Endothelial cell of umbilical vein (primary cell): ENCODE measurements at regions not wholly inside any gene's neighbourhood (a gene's known extent, or its start where the extent isn't known, plus 50 kb on each side); places are given as distances from the start of the nearest gene placed in this dataset.
A peak's percentile ranks its signal among the peaks of the same experiment; 100 is the strongest.

Source experiments
- BruUV-seq: library from RNA; stranded (reverse); fragments of 400-500 nt; replicated peaks from 2 replicates; lab custom pipeline; 2021; lab: Mats Ljungman, UMichigan
- CTCF ChIA-PET: fragments of 300-600, 350-600 bp; sonication (Branson Sonifier 250); formaldehyde crosslinking; loops from one replicate; lab custom pipeline; 2021; ENCODE audit warnings: antibody characterized with exemption, inconsistent platforms; lab: Charles Lee
- POLR2A ChIA-PET: fragments of 300-600, 350-600 bp; sonication (Branson Sonifier 250); formaldehyde crosslinking; loops from one replicate; lab custom pipeline; 2021; ENCODE audit warnings: antibody characterized with exemption, inconsistent platforms; lab: Charles Lee
- DNase-seq: peaks from one replicate; pipeline ENCODE4 v3.0.0-alpha.2; 2011; ENCODE audit warnings: low read depth, low spot score
- FAIRE-seq: peaks from 2 replicates; lab custom pipeline; 2011; peaks lifted over from hg19 to GRCh38; lab: Jason Lieb, UNC
- H2AFZ ChIP-seq: 2 replicates; pipeline ENCODE4 v1.6.0; 2012; ENCODE audit warnings: low read depth, low read length, control low read depth, inconsistent platforms
- H3K27ac ChIP-seq: 2 replicates; pipeline ENCODE4 v1.5.1; 2011; ENCODE audit warnings: low read depth, mild to moderate bottlenecking, control low read depth, low read length, moderate library complexity; ENCODE audit not compliant: insufficient read depth
- H3K27me3 ChIP-seq, 2 experiments: 2 replicates each; pipeline versions ENCODE4 v1.6.0 to v1.6.1; 2011; ENCODE audit warnings: low read length in 2 of 2, mixed read lengths in 1 of 2; ENCODE audit not compliant: control insufficient read depth in 2 of 2, insufficient read depth in 2 of 2
- H3K36me3 ChIP-seq, 2 experiments: 2 replicates in 1 of 2; 3 replicates in 1 of 2; pipeline ENCODE4 v1.5.1; 2011; ENCODE audit warnings: low read length in 2 of 2, mild to moderate bottlenecking in 1 of 2, moderate library complexity in 1 of 2; ENCODE audit not compliant: control insufficient read depth in 2 of 2, insufficient read depth in 2 of 2; ENCODE audit errors: extremely low read depth in 1 of 2
- H3K4me1 ChIP-seq: 3 replicates; pipeline ENCODE4 v1.5.1; 2011; ENCODE audit warnings: mild to moderate bottlenecking, low read length; ENCODE audit not compliant: control insufficient read depth, insufficient read depth; ENCODE audit errors: extremely low read depth
- H3K4me2 ChIP-seq: 2 replicates; pipeline ENCODE4 v1.6.1; 2011; ENCODE audit warnings: low read length, control low read depth, mixed read lengths; ENCODE audit not compliant: insufficient read depth
- H3K4me3 ChIP-seq, 3 experiments: fragments of 200-600 bp in 1 of 3; sonication (generic), shearing (Covaris generic) in 1 of 3; replicated peaks in 1 of 3; 2 replicates each; pipeline ENCODE4 v1.5.1; 2011 to 2016; ENCODE audit warnings: control low read depth in 3 of 3, low read length in 3 of 3, mild to moderate bottlenecking in 2 of 3, inconsistent platforms in 1 of 3, low read depth in 1 of 3, moderate library complexity in 1 of 3; ENCODE audit not compliant: insufficient read depth in 1 of 3
- H3K79me2 ChIP-seq: 2 replicates; pipeline ENCODE4 v1.6.0; 2012; ENCODE audit warnings: low read length, inconsistent platforms; ENCODE audit not compliant: control insufficient read depth, insufficient read depth
- H3K9ac ChIP-seq: replicated peaks from 2 replicates; pipeline ENCODE3; 2011; ENCODE audit warnings: low read length, control low read depth; ENCODE audit not compliant: insufficient read depth; ENCODE audit errors: extremely low read depth
- H3K9me1 ChIP-seq: replicated peaks from 3 replicates; pipeline ENCODE4 v1.6.0; 2011; ENCODE audit warnings: mild to moderate bottlenecking, low read length; ENCODE audit not compliant: control insufficient read depth, insufficient read depth; ENCODE audit errors: extremely low read depth
- H3K9me3 ChIP-seq: replicated peaks from 2 replicates; pipeline ENCODE4 v1.5.1; 2012; ENCODE audit warnings: low read length, inconsistent platforms; ENCODE audit not compliant: control insufficient read depth, insufficient read depth
- H4K20me1 ChIP-seq: replicated peaks from 2 replicates; pipeline ENCODE3; 2011; ENCODE audit warnings: mild to moderate bottlenecking, low read length; ENCODE audit not compliant: control insufficient read depth, insufficient read depth; ENCODE audit errors: extremely low read depth
- EZH2 ChIP-seq: IDR thresholded peaks from 2 replicates; pipeline ENCODE4 v1.6.1; 2012; ENCODE audit warnings: borderline replicate concordance, low read depth, mild to moderate bottlenecking, moderate library complexity, low read length, inconsistent platforms; ENCODE audit not compliant: severe bottlenecking
- FOS ChIP-seq: IDR thresholded peaks from 2 replicates; pipeline ENCODE4 v1.6.1; 2011; ENCODE audit warnings: mild to moderate bottlenecking, low read length, moderate library complexity, borderline replicate concordance; ENCODE audit not compliant: insufficient read depth
- GATA2 ChIP-seq: IDR thresholded peaks from 2 replicates; pipeline ENCODE4 v1.7.0; 2011; ENCODE audit warnings: low read depth, mild to moderate bottlenecking, moderate library complexity, mixed read lengths, low read length; ENCODE audit not compliant: insufficient read length, insufficient read depth
- JUN ChIP-seq: IDR thresholded peaks from 2 replicates; pipeline ENCODE4 v1.6.1; 2011; ENCODE audit warnings: borderline replicate concordance, low read depth; ENCODE audit not compliant: insufficient read length, insufficient read depth
- MYC ChIP-seq: IDR thresholded peaks from one replicate; pipeline ENCODE4 v1.6.1; 2011; ENCODE audit warnings: mild to moderate bottlenecking, low read depth, low read length
- POLR2A ChIP-seq: IDR thresholded peaks from 2 replicates; pipeline ENCODE4 v1.6.1; 2012; ENCODE audit warnings: low read depth, mild to moderate bottlenecking, control low read depth, low read length
- POLR2AphosphoS5 ChIP-seq: IDR thresholded peaks from 2 replicates; pipeline ENCODE4 v1.6.1; 2012; ENCODE audit warnings: low read depth, mild to moderate bottlenecking, control low read depth, low read length, moderate library complexity; ENCODE audit not compliant: insufficient read depth
- dilution Hi-C: fragments of 300-500 bp; cut with MboI; formaldehyde crosslinking; loops from one replicate; pipeline ENCODE4 v1.15.0; 2019; ENCODE audit warnings: low sequenced_read_pairs; ENCODE audit not compliant: extremely low pct_ligation_motif_present
- intact Hi-C: fragments of 100-400 bp; cut with micrococcal nuclease; formaldehyde crosslinking; loops from one replicate; pipeline ENCODE4 v1.10.0; 2022
- TF ChIP-seq, protein P1 (sequence below), 2 donors: IDR thresholded peaks; 1 replicate in 1 of 2; 2 replicates in 1 of 2; pipeline ENCODE4 v1.5.1; 2011; ENCODE audit warnings: low read length in 2 of 2, mild to moderate bottlenecking in 2 of 2, moderate library complexity in 2 of 2, control low read depth in 1 of 2, inconsistent platforms in 1 of 2, low read depth in 1 of 2; ENCODE audit not compliant: insufficient read depth in 1 of 2; ENCODE audit errors: extremely low read depth in 1 of 2
- TF ChIP-seq, protein P2 (sequence below): IDR thresholded peaks from 2 replicates; pipeline ENCODE4 v1.6.1; 2011; ENCODE audit not compliant: insufficient read depth, insufficient read length

DNA sequence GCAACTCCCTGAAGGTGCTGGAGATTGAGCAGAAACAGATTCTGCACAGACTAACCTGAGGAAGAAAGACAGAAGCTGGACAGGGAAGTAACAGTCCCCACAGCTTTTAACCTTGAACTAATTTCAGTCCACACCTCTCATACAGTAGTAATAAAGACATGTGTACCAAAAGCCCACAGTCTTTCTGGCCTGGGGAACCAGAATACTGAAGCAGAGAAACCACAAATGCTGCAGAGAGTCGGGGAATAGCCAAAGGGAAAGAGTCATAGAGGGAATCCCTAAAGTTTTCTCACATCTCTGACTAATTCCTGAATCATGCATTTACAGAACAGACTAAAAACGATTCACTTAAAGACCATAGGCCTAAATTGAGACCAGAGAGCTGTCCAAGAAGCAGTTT is 503.4 kb upstream of the NECTIN3 start:
- intact Hi-C loops (no loop called here), dilution Hi-C loops (no loop called here)
- ChIA-PET POLR2A (no interaction called here), CTCF (interaction anchor here (0.9 to 1.6 kb wide), 3 partner anchors 8 to 37 kb away, joined by 3 to 5 read pairs (median 4); no protein-coding TSS in a partner anchor)
- TF ChIP-seq MYC (no peak), FOS (peak; percentile 38)
- TF ChIP-seq, protein P1, sequence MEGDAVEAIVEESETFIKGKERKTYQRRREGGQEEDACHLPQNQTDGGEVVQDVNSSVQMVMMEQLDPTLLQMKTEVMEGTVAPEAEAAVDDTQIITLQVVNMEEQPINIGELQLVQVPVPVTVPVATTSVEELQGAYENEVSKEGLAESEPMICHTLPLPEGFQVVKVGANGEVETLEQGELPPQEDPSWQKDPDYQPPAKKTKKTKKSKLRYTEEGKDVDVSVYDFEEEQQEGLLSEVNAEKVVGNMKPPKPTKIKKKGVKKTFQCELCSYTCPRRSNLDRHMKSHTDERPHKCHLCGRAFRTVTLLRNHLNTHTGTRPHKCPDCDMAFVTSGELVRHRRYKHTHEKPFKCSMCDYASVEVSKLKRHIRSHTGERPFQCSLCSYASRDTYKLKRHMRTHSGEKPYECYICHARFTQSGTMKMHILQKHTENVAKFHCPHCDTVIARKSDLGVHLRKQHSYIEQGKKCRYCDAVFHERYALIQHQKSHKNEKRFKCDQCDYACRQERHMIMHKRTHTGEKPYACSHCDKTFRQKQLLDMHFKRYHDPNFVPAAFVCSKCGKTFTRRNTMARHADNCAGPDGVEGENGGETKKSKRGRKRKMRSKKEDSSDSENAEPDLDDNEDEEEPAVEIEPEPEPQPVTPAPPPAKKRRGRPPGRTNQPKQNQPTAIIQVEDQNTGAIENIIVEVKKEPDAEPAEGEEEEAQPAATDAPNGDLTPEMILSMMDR (IDR thresholded peaks at IDR 0.05; ENCODE audit: extremely low read depth in 1 of 2, insufficient read depth in 1 of 2, low read depth in 1 of 2, low read length in 2 of 2) = no peak
- Histone ChIP-seq H3K4me1 (no peaks in the 10 kb centered on the region), H2AFZ (peak overlapping the region; percentile 64), H3K27ac (no peak overlapping the region), H3K27me3 (no peaks in the 10 kb centered on the region), H3K9ac (no peak overlapping the region), H3K79me2 (no peaks in the 10 kb centered on the region), H3K4me3 (no peak overlapping the region), H3K36me3 (no peaks in the 10 kb centered on the region), H3K9me3 (no peaks in the 10 kb centered on the region), H3K9me1 (no peaks in the 10 kb centered on the region), H4K20me1 (no peaks in the 10 kb centered on the region), H3K4me2 (no peak overlapping the region)
- DNase-seq = peak; percentile 6
- FAIRE-seq = no peak
- no TSS peak for BruUV-seq

DNA sequence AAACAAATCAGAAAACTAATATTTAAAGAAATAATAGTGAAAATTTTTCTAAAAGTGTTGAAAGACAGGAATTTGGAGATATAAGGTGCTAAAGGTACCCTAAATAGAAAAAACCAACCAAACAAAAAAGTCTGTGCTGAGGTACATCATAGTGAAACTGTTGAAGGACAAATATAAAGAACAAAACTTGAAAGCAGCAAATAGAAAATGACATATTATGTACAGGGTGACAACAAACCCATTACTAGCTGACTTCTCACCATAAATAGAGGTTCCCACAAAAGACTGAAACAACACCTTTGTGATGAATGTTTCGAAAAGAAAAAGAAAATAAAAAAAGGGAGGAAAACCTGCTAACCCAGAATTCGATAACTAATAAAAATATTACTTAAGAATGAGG is 502.5 kb upstream of the NECTIN3 start:
- no peaks in the 10 kb centered on the region for H4K20me1 ChIP-seq
- no peak overlapping the region for H3K4me3 ChIP-seq
- H3K36me3 ChIP-seq = no peaks in the 10 kb centered on the region
- intact Hi-C loops = no loop called here
- no peaks in the 10 kb centered on the region for H3K9me3 ChIP-seq
- no peak overlapping the region for H3K9ac ChIP-seq
- FAIRE-seq (no peak), DNase-seq (no peak)
- H3K27ac ChIP-seq = no peak overlapping the region
- H3K4me1 ChIP-seq = no peaks in the 10 kb centered on the region
- ChIA-PET POLR2A (no interaction called here), CTCF (no interaction called here)
- H2AFZ ChIP-seq = no peak overlapping the region
- no TSS peak for BruUV-seq
- H3K9me1 ChIP-seq = no peaks in the 10 kb centered on the region
- no peak for TF ChIP-seq GATA2
- no peak for TF ChIP-seq POLR2AphosphoS5
- TF ChIP-seq POLR2A = no peak
- TF ChIP-seq EZH2 = no peak
- no peak for TF ChIP-seq FOS
- TF ChIP-seq, protein P2, sequence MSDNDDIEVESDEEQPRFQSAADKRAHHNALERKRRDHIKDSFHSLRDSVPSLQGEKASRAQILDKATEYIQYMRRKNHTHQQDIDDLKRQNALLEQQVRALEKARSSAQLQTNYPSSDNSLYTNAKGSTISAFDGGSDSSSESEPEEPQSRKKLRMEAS = no peak
- no peak for TF ChIP-seq MYC
- TF ChIP-seq JUN = no peak
- TF ChIP-seq, protein P1 (IDR thresholded peaks at IDR 0.05; ENCODE audit: extremely low read depth in 1 of 2, insufficient read depth in 1 of 2, low read depth in 1 of 2, low read length in 2 of 2) = no peak
- H3K79me2 ChIP-seq = no peaks in the 10 kb centered on the region
- no peaks in the 10 kb centered on the region for H3K27me3 ChIP-seq
- dilution Hi-C loops = no loop called here
- no peak overlapping the region for H3K4me2 ChIP-seq
